Caco-2 (cell line): ENCODE measurements at regions not wholly inside any gene's neighbourhood (a gene's known extent, or its start where the extent isn't known, plus 50 kb on each side); places are given as distances from the start of the nearest gene placed in this dataset.

Experiments used
- BruUV-seq: library from RNA; stranded (reverse); fragments of 400-500 nt; replicated peaks from 2 replicates; lab custom pipeline; 2021; lab: Mats Ljungman, UMichigan
- CTCF ChIA-PET: fragments of 300-600 bp; sonication (Branson Sonifier 250); formaldehyde crosslinking; loops from one replicate; lab custom pipeline; 2022; ENCODE audit warnings: antibody characterized with exemption; lab: Charles Lee
- POLR2A ChIA-PET: fragments of 300-600 bp; sonication (Branson Sonifier 250); formaldehyde crosslinking; loops from one replicate; lab custom pipeline; 2022; ENCODE audit warnings: antibody characterized with exemption; lab: Charles Lee
- DNase-seq, 2 experiments: peaks; one replicate each; pipeline versions ENCODE4 v3.0.0 to v3.0.0-alpha.2; 2020 to 2022
- H3K27me3 ChIP-seq: replicated peaks from 2 replicates; pipeline ENCODE4 v1.6.0; 2011; ENCODE audit warnings: low read length; ENCODE audit not compliant: control insufficient read depth, insufficient read depth
- H3K36me3 ChIP-seq: 2 replicates; pipeline ENCODE4 v1.5.1; 2011; ENCODE audit warnings: low read length; ENCODE audit not compliant: control insufficient read depth, insufficient read depth
- H3K4me1 ChIP-seq: fragments of 250-450 bp; sonication (Bioruptor Pico); 2 replicates; pipeline ENCODE4 v1.5.1; 2020; ENCODE audit warnings: mild to moderate bottlenecking
- H3K4me3 ChIP-seq: 2 replicates; pipeline ENCODE4 v1.5.1; 2011; ENCODE audit warnings: low read depth, mild to moderate bottlenecking, control low read depth, low read length
- H3K9me3 ChIP-seq: fragments of 250-450 bp; sonication (Bioruptor Pico); 2 replicates; pipeline ENCODE4 v1.5.1; 2020; ENCODE audit warnings: mild to moderate bottlenecking, moderate library complexity
- H3K27ac Mint-ChIP-seq: one replicate; pipeline ENCODE4 v1.8.0; 2022; ENCODE audit warnings: mixed read lengths; ENCODE audit not compliant: unreplicated experiment
- H3K27me3 Mint-ChIP-seq: one replicate; pipeline ENCODE4 v1.8.0; 2022; ENCODE audit warnings: mixed read lengths; ENCODE audit not compliant: insufficient read depth, unreplicated experiment
- H3K36me3 Mint-ChIP-seq: one replicate; pipeline ENCODE4 v1.8.0; 2022; ENCODE audit warnings: mild to moderate bottlenecking, mixed read lengths; ENCODE audit not compliant: insufficient read depth, unreplicated experiment
- H3K4me1 Mint-ChIP-seq: one replicate; pipeline ENCODE4 v1.8.0; 2022; ENCODE audit warnings: low read depth, mixed read lengths; ENCODE audit not compliant: unreplicated experiment
- H3K4me3 Mint-ChIP-seq: one replicate; pipeline ENCODE4 v1.8.0; 2022; ENCODE audit warnings: mild to moderate bottlenecking, moderate library complexity, mixed read lengths; ENCODE audit not compliant: unreplicated experiment
- H3K9me3 Mint-ChIP-seq: one replicate; pipeline ENCODE4 v1.8.0; 2022; ENCODE audit warnings: mixed read lengths; ENCODE audit not compliant: unreplicated experiment
- CTCF ChIP-seq, 2 experiments: fragments of 200-600 bp in 1 of 2; IDR thresholded peaks; 1 replicate in 1 of 2; 2 replicates in 1 of 2; pipeline versions ENCODE4 v1.5.1 to v1.8.0; 2011 to 2022; ENCODE audit warnings: antibody characterized with exemption in 1 of 2, control low read depth in 1 of 2, inconsistent platforms in 1 of 2, low read depth in 1 of 2, low read length in 1 of 2, mild to moderate bottlenecking in 1 of 2, moderate library complexity in 1 of 2; ENCODE audit not compliant: insufficient read depth in 1 of 2, severe bottlenecking in 1 of 2, unreplicated experiment in 1 of 2
- intact Hi-C: fragments of 100-400 bp; cut with micrococcal nuclease; formaldehyde crosslinking; loops from one replicate; pipeline ENCODE4 v1.10.0; 2022; ENCODE audit not compliant: unreplicated experiment

GRCh38 chr13:62142048-62142447 lies 726.4 kb upstream of the PCDH20 start:
- Mint-ChIP-seq H3K27ac (no peak overlapping the region), H3K4me1 (no peaks in the 10 kb centered on the region), H3K4me3 (no peak overlapping the region), H3K27me3 (no peaks in the 10 kb centered on the region), H3K9me3 (peaks cover 27% of the 10 kb centered on the region), H3K36me3 (no peaks in the 10 kb centered on the region)
- CTCF ChIA-PET: no interaction called here
- no peaks in the 10 kb centered on the region for H3K36me3 ChIP-seq
- DNase-seq: no peak
- no peaks in the 10 kb centered on the region for H3K9me3 ChIP-seq
- intact Hi-C loops: no loop called here
- no peak overlapping the region for H3K4me3 ChIP-seq
- BruUV-seq: no TSS peak
- no peaks in the 10 kb centered on the region for H3K4me1 ChIP-seq
- H3K27me3 ChIP-seq: no peaks in the 10 kb centered on the region
- POLR2A ChIA-PET: no interaction called here
- TF ChIP-seq CTCF (IDR thresholded peaks at IDR 0.05; ENCODE audit: insufficient read depth in 1 of 2, low read depth in 1 of 2, low read length in 1 of 2, severe bottlenecking in 1 of 2, unreplicated experiment in 1 of 2): no peak

GRCh38 chr13:62139597-62139996 lies 723.9 kb upstream of the PCDH20 start:
- no TSS peak for BruUV-seq
- H3K4me1 Mint-ChIP-seq: no peaks in the 10 kb centered on the region
- no peak overlapping the region for H3K27ac Mint-ChIP-seq
- intact Hi-C loops: no loop called here
- no peaks in the 10 kb centered on the region for H3K27me3 Mint-ChIP-seq
- POLR2A ChIA-PET: no interaction called here
- Histone ChIP-seq H3K4me1 (no peaks in the 10 kb centered on the region), H3K9me3 (no peaks in the 10 kb centered on the region), H3K27me3 (no peaks in the 10 kb centered on the region), H3K36me3 (no peaks in the 10 kb centered on the region), H3K4me3 (no peak overlapping the region)
- no peak for TF ChIP-seq CTCF (IDR thresholded peaks at IDR 0.05; ENCODE audit: insufficient read depth in 1 of 2, low read depth in 1 of 2, low read length in 1 of 2, severe bottlenecking in 1 of 2, unreplicated experiment in 1 of 2)
- H3K4me3 Mint-ChIP-seq: no peak overlapping the region
- peaks cover 25% of the 10 kb centered on the region for H3K9me3 Mint-ChIP-seq
- CTCF ChIA-PET: no interaction called here
- DNase-seq: no peak
- no peaks in the 10 kb centered on the region for H3K36me3 Mint-ChIP-seq

- no peak overlapping the region for H3K27ac Mint-ChIP-seq
Measured at GRCh38 chr13:62137629-62138405, 722.2 kb upstream of the PCDH20 start.

More at GRCh38 chr13:62137629-62138405, 722.2 kb upstream of the PCDH20 start:
- no peak for TF ChIP-seq CTCF (IDR thresholded peaks at IDR 0.05; ENCODE audit: insufficient read depth in 1 of 2, low read depth in 1 of 2, low read length in 1 of 2, severe bottlenecking in 1 of 2, unreplicated experiment in 1 of 2)
- Mint-ChIP-seq H3K4me3 (no peak overlapping the region), H3K36me3 (no peaks in the 10 kb centered on the region), H3K27me3 (no peaks in the 10 kb centered on the region), H3K9me3 (peaks cover 21% of the 10 kb centered on the region), H3K4me1 (no peaks in the 10 kb centered on the region)
- no peaks in the 10 kb centered on the region for H3K27me3 ChIP-seq
- H3K9me3 ChIP-seq: no peaks in the 10 kb centered on the region
- no TSS peak for BruUV-seq
- POLR2A ChIA-PET: no interaction called here
- intact Hi-C loops: no loop called here
- no peaks in the 10 kb centered on the region for H3K4me1 ChIP-seq
- H3K4me3 ChIP-seq: no peak overlapping the region
- H3K36me3 ChIP-seq: no peaks in the 10 kb centered on the region
- DNase-seq: no peak
- CTCF ChIA-PET: no interaction called here
